Type B pancreatic cell (in vitro differentiated cells): ENCODE measurements at regions not wholly inside any gene's neighbourhood (a gene's known extent, or its start where the extent isn't known, plus 50 kb on each side); places are given as distances from the start of the nearest gene placed in this dataset.

Source experiments
- DNase-seq: peaks from one replicate; pipeline ENCODE4 v3.0.0; 2021; ENCODE audit warnings: mixed read lengths; ENCODE audit not compliant: unreplicated experiment; ENCODE audit errors: extremely low spot score
- H3K27ac Mint-ChIP-seq: 2 replicates; pipeline ENCODE4 v1.8.0; 2021; ENCODE audit warnings: mild to moderate bottlenecking, mixed read lengths
- H3K27me3 Mint-ChIP-seq: 2 replicates; pipeline ENCODE4 v1.8.0; 2021; ENCODE audit warnings: mixed read lengths
- H3K36me3 Mint-ChIP-seq: 2 replicates; pipeline ENCODE4 v1.8.0; 2021; ENCODE audit warnings: mixed read lengths
- H3K4me1 Mint-ChIP-seq: one replicate; pipeline ENCODE4 v1.8.0; 2021; ENCODE audit warnings: mixed read lengths; ENCODE audit not compliant: unreplicated experiment
- H3K4me3 Mint-ChIP-seq: 2 replicates; pipeline ENCODE4 v1.8.0; 2021; ENCODE audit warnings: mild to moderate bottlenecking, mixed read lengths
- H3K9me3 Mint-ChIP-seq: 2 replicates; pipeline ENCODE4 v1.8.0; 2021; ENCODE audit warnings: mixed read lengths
- TF ChIP-seq, protein P1 (sequence below): fragments of 200-600 bp; sonication (generic); conservative IDR thresholded peaks from 2 replicates; pipeline ENCODE4 v1.5.0; 2021; ENCODE audit warnings: antibody characterized with exemption, mild to moderate bottlenecking

- H3K36me3 Mint-ChIP-seq, result no peaks in the 10 kb centered on the region
- H3K4me3 Mint-ChIP-seq, result no peak overlapping the region
- H3K27ac Mint-ChIP-seq, result no peak overlapping the region
- no peaks in the 10 kb centered on the region for H3K4me1 Mint-ChIP-seq
- no peak for DNase-seq
- no peaks in the 10 kb centered on the region for H3K27me3 Mint-ChIP-seq
- H3K9me3 Mint-ChIP-seq, result no peaks in the 10 kb centered on the region
- TF ChIP-seq, protein P1, sequence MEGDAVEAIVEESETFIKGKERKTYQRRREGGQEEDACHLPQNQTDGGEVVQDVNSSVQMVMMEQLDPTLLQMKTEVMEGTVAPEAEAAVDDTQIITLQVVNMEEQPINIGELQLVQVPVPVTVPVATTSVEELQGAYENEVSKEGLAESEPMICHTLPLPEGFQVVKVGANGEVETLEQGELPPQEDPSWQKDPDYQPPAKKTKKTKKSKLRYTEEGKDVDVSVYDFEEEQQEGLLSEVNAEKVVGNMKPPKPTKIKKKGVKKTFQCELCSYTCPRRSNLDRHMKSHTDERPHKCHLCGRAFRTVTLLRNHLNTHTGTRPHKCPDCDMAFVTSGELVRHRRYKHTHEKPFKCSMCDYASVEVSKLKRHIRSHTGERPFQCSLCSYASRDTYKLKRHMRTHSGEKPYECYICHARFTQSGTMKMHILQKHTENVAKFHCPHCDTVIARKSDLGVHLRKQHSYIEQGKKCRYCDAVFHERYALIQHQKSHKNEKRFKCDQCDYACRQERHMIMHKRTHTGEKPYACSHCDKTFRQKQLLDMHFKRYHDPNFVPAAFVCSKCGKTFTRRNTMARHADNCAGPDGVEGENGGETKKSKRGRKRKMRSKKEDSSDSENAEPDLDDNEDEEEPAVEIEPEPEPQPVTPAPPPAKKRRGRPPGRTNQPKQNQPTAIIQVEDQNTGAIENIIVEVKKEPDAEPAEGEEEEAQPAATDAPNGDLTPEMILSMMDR, result no peak
Measured at GRCh38 chr2:14804902-14805301, 172.4 kb downstream of the LRATD1 start.

DNA sequence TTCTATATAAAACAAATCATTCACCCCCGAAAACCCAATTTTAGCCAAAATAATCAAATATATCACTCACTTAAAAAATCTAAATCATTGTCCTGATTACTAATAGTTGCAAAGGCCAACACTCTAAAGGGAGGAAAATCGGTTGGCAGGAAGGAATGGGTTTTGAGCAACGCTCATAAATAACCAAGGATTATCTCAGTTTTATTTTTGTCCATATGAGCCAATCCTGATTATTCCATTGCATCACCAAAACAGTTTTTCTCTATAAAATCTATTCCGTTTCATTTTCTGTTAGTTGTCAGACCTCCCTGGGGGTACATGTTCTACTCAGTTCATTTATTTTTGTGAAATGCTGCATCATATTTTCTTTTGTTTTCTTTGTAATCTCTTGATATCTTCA is 174.1 kb downstream of the LRATD1 start:
- TF ChIP-seq, protein P1, result no peak
- no peaks in the 10 kb centered on the region for H3K36me3 Mint-ChIP-seq
- no peaks in the 10 kb centered on the region for H3K4me1 Mint-ChIP-seq
- H3K4me3 Mint-ChIP-seq, result no peak overlapping the region
- H3K9me3 Mint-ChIP-seq, result no peaks in the 10 kb centered on the region
- no peaks in the 10 kb centered on the region for H3K27me3 Mint-ChIP-seq
- H3K27ac Mint-ChIP-seq, result no peak overlapping the region
- DNase-seq, result no peak

GRCh38 chr2:14815201-14815600 is 182.7 kb downstream of the LRATD1 start:
- H3K36me3 Mint-ChIP-seq, result no peaks in the 10 kb centered on the region
- TF ChIP-seq, protein P1, result no peak
- H3K27me3 Mint-ChIP-seq, result no peaks in the 10 kb centered on the region
- no peak overlapping the region for H3K4me3 Mint-ChIP-seq
- DNase-seq, result no peak
- H3K9me3 Mint-ChIP-seq, result no peaks in the 10 kb centered on the region
- H3K27ac Mint-ChIP-seq, result no peak overlapping the region
- H3K4me1 Mint-ChIP-seq, result no peaks in the 10 kb centered on the region

GRCh38 chr2:14816069-14817060 is 183.8 kb downstream of the LRATD1 start:
- TF ChIP-seq, protein P1, result no peak
- Mint-ChIP-seq H3K4me3 (no peak overlapping the region), H3K27me3 (no peaks in the 10 kb centered on the region), H3K4me1 (no peaks in the 10 kb centered on the region), H3K9me3 (peaks cover 2% of the 10 kb centered on the region), H3K27ac (no peak overlapping the region), H3K36me3 (no peaks in the 10 kb centered on the region)
- DNase-seq, result no peak

GRCh38 chr2:14817848-14818247 is 185.3 kb downstream of the LRATD1 start:
- no peak overlapping the region for H3K27ac Mint-ChIP-seq
- no peak overlapping the region for H3K4me3 Mint-ChIP-seq
- H3K4me1 Mint-ChIP-seq, result no peaks in the 10 kb centered on the region
- no peaks in the 10 kb centered on the region for H3K36me3 Mint-ChIP-seq
- no peak for DNase-seq
- H3K27me3 Mint-ChIP-seq, result no peaks in the 10 kb centered on the region
- TF ChIP-seq, protein P1, result no peak
- H3K9me3 Mint-ChIP-seq, result peaks cover 4% of the 10 kb centered on the region
